ENCODE measurements at regions not wholly inside any gene's neighbourhood (a gene's known extent, or its start where the extent isn't known, plus 50 kb on each side); places are given as distances from the start of the nearest gene placed in this dataset.

- H3K9ac ChIP-seq (ENCODE audit: control insufficient read depth, insufficient read depth, low read length): no peak overlapping the region
- ATAC-seq (no peak), FAIRE-seq (no peak), DNase-seq (ENCODE audit: low read depth, low spot score) (no peak)
- H3K79me2 ChIP-seq (ENCODE audit: control insufficient read depth, insufficient read depth, low read length): no peaks in the 10 kb centered on the region
- no peak overlapping the region for H3K4me3 ChIP-seq
- H3K36me3 ChIP-seq (ENCODE audit: control insufficient read depth in 2 of 2, insufficient read depth in 2 of 2, low read length in 1 of 2): no peaks in the 10 kb centered on the region
- in situ Hi-C loops (cut with MboI): loop anchor here (5.0 kb wide), 1 partner anchor 443 kb away; no protein-coding TSS in a partner anchor
- H2AFZ ChIP-seq (ENCODE audit: control insufficient read depth, low read depth, low read length): no peak overlapping the region
- H3K4me2 ChIP-seq (ENCODE audit: control insufficient read depth, insufficient read depth): no peak overlapping the region
- SMC1A ChIA-PET (ENCODE audit: uncharacterized antibody, unreplicated experiment): interaction anchor here (1.0 to 2.5 kb wide), 6 partner anchors 46 to 445 kb away, joined by 3 to 11 read pairs (median 4); no protein-coding TSS in a partner anchor
- H4K20me1 ChIP-seq (ENCODE audit: control insufficient read depth, insufficient read depth): no peaks in the 10 kb centered on the region
- no peaks in the 10 kb centered on the region; a peak in 2 of 4 replicates for H3K27me3 ChIP-seq (replicated peaks in 1 of 2; ENCODE audit: control insufficient read depth in 2 of 2, insufficient read depth in 2 of 2, low read length in 1 of 2)
- H3K27ac ChIP-seq (ENCODE audit: control insufficient read depth, insufficient read depth): no peak overlapping the region
- H3K4me1 ChIP-seq (ENCODE audit: control insufficient read depth, insufficient read depth, low read length): no peaks in the 10 kb centered on the region
- CTCF ChIA-PET: interaction anchor here (1.0 to 3.9 kb wide), 9 partner anchors 12 to 444 kb away, joined by 3 to 37 read pairs (median 4); no protein-coding TSS in a partner anchor
- WGBS (ENCODE audit: insufficient coverage, insufficient replicate concordance, low lambda C conversion rate, missing lambda C conversion rate): 51% methylated on average over 9 of the region's 9 CpGs
- no TSS peak for BruUV-seq (replicated peaks)
- TF ChIP-seq GABPA (IDR thresholded peaks at IDR 0.05; ENCODE audit: low read depth) (no peak), TCF3 (IDR thresholded peaks at IDR 0.05; ENCODE audit: borderline replicate concordance, insufficient read depth, low read depth, low read length) (0 out of 2 replicates have a peak, but pooled peaks have one; percentile 57), TARDBP (IDR thresholded peaks at IDR 0.05; ENCODE audit: borderline replicate concordance) (no peak), PBX3 (IDR thresholded peaks at IDR 0.05; ENCODE audit: insufficient replicate concordance, low read depth, low read length) (peak; percentile 69), HDGF (IDR thresholded peaks at IDR 0.05) (no peak), BCL3 (IDR thresholded peaks at IDR 0.05; ENCODE audit: borderline replicate concordance, insufficient read depth, low read depth, low read length, poor library complexity, severe bottlenecking) (peak; percentile 99), ZNF622 (IDR thresholded peaks at IDR 0.05) (no peak), NFIC (IDR thresholded peaks at IDR 0.05; ENCODE audit: low read depth, low read length) (peak; percentile 52)
- no peaks in the 10 kb centered on the region for H3K9me3 ChIP-seq (replicated peaks; ENCODE audit: control insufficient read depth, insufficient read depth, low read length)
- POLR2A ChIA-PET: no interaction called here
- RAD21 ChIA-PET (ENCODE audit: unreplicated experiment): interaction anchor here (1.0 to 1.4 kb wide), 2 partner anchors 46 to 255 kb away, joined by 3 to 5 read pairs; no protein-coding TSS in a partner anchor
- intact Hi-C loops (cut with micrococcal nuclease; ENCODE audit: unreplicated experiment): loop anchor here (10.0 kb wide), 2 partner anchors 131 to 211 kb away; no protein-coding TSS in a partner anchor
Measured at GRCh38 chr16:86073763-86074493, 175.0 kb downstream of the IRF8 start.

Data from GM12878 (cell line).